Kidney epithelial cell (primary cell): ENCODE measurements at regions not wholly inside any gene's neighbourhood (a gene's known extent, or its start where the extent isn't known, plus 50 kb on each side); places are given as distances from the start of the nearest gene placed in this dataset.

Experiments used
- DNase-seq: peaks from one replicate; pipeline ENCODE4 v3.0.0-alpha.2; 2010; ENCODE audit warnings: low read depth
- H3K27me3 ChIP-seq: 2 replicates; pipeline ENCODE4 v1.6.0; 2011; ENCODE audit warnings: low read length; ENCODE audit not compliant: control insufficient read depth, insufficient read depth
- H3K36me3 ChIP-seq: 2 replicates; pipeline ENCODE4 v1.5.1; 2011; ENCODE audit warnings: low read length; ENCODE audit not compliant: control insufficient read depth, insufficient read depth
- H3K4me3 ChIP-seq: 2 replicates; pipeline ENCODE4 v1.5.1; 2011; ENCODE audit warnings: low read depth, mild to moderate bottlenecking, control low read depth, low read length
- TF ChIP-seq, protein P1 (sequence below): IDR thresholded peaks from 2 replicates; pipeline ENCODE4 v1.5.1; 2011; ENCODE audit warnings: mild to moderate bottlenecking, moderate library complexity, low read length, control low read depth, inconsistent platforms; ENCODE audit not compliant: insufficient read depth, poor library complexity, severe bottlenecking

GRCh38 chr5:82745016-82745415 lies 332.2 kb downstream of the TMEM167A start:
- H3K27me3 ChIP-seq = no peaks in the 10 kb centered on the region
- TF ChIP-seq, protein P1, sequence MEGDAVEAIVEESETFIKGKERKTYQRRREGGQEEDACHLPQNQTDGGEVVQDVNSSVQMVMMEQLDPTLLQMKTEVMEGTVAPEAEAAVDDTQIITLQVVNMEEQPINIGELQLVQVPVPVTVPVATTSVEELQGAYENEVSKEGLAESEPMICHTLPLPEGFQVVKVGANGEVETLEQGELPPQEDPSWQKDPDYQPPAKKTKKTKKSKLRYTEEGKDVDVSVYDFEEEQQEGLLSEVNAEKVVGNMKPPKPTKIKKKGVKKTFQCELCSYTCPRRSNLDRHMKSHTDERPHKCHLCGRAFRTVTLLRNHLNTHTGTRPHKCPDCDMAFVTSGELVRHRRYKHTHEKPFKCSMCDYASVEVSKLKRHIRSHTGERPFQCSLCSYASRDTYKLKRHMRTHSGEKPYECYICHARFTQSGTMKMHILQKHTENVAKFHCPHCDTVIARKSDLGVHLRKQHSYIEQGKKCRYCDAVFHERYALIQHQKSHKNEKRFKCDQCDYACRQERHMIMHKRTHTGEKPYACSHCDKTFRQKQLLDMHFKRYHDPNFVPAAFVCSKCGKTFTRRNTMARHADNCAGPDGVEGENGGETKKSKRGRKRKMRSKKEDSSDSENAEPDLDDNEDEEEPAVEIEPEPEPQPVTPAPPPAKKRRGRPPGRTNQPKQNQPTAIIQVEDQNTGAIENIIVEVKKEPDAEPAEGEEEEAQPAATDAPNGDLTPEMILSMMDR = no peak
- no peak for DNase-seq
- no peaks in the 10 kb centered on the region for H3K36me3 ChIP-seq
- H3K4me3 ChIP-seq = no peak overlapping the region

GRCh38 chr5:82738681-82739269 lies 338.4 kb downstream of the TMEM167A start:
- H3K27me3 ChIP-seq = no peaks in the 10 kb centered on the region
- no peaks in the 10 kb centered on the region for H3K36me3 ChIP-seq
- no peak overlapping the region for H3K4me3 ChIP-seq
- no peak for DNase-seq
- TF ChIP-seq, protein P1 = no peak

- TF ChIP-seq, protein P1 = no peak
- H3K36me3 ChIP-seq = no peaks in the 10 kb centered on the region
- H3K4me3 ChIP-seq = no peak overlapping the region
- DNase-seq = peak; percentile 25
- H3K27me3 ChIP-seq = no peaks in the 10 kb centered on the region
Measured at GRCh38 chr5:82735160-82735789, 341.9 kb downstream of the TMEM167A start.

DNA sequence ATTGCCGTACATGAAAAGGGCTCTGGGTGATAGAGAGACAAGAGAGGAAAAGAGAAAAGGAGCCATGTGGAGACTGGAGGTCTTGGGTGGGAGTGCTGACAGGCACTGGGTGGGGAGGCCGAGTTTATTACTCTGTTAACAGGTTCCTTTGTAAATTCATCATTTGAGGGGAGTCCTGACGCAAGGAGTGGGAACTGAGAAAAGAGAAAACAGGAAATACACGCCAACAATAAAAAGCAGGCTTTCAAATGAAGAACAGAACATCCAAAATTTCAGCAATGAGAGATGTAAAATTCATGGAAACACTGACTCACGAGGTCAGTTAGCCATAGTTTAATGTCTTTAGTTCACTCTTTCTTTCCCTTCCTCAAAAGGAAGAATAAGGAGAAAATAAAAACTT lies 342.8 kb downstream of the TMEM167A start:
- TF ChIP-seq, protein P1 = no peak
- DNase-seq = no peak
- no peaks in the 10 kb centered on the region for H3K36me3 ChIP-seq
- H3K4me3 ChIP-seq = no peak overlapping the region
- H3K27me3 ChIP-seq = no peaks in the 10 kb centered on the region

- TF ChIP-seq, protein P1 = no peak
- Histone ChIP-seq H3K4me3 (no peak overlapping the region), H3K36me3 (no peaks in the 10 kb centered on the region), H3K27me3 (no peaks in the 10 kb centered on the region)
- no peak for DNase-seq
Measured at GRCh38 chr5:82730913-82731312, 346.3 kb downstream of the TMEM167A start.

DNA sequence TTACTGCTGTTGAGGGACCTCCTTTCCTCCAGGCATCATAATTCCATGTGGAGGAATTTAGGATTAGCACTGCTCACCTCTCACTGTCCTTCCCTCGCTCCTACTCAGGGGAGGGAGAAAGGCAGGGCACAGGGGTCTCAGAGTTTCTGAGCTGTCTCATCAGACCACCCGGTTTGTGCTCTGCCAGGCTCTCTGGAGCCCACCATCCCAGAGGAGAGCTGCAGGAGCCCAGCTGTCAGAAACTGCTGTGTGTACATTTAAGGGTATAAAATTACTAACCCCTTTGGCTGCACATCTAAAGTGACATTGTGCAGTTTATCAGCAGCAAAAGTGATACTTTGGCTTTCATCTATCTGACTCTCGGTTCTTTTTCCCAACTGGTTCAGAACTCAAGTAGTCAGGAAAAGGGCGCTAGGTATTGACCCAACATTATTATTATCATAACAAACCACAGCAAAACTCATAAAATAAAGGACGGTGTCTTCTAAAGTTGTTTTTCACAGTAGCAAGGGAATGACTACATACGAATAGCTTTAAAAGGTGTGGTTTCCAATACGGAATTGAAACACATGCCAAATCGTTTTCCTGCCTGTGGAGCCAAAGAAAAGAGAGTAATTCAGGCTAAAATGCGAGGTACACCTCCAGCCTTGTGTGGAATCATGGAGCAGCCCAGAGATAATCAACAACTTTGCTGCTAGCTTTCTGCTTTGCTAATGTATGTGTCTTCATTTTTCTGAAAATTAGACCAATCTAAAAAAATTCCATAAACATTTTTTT lies 348.1 kb downstream of the TMEM167A start:
- no peak overlapping the region for H3K4me3 ChIP-seq
- TF ChIP-seq, protein P1 = no peak
- no peaks in the 10 kb centered on the region for H3K36me3 ChIP-seq
- H3K27me3 ChIP-seq = no peaks in the 10 kb centered on the region
- DNase-seq = no peak
